Stomach (tissue), 8 donors: ENCODE measurements at regions not wholly inside any gene's neighbourhood (a gene's known extent, or its start where the extent isn't known, plus 50 kb on each side); places are given as distances from the start of the nearest gene placed in this dataset.

Experiments used
- DNase-seq, 2 donors: peaks; one replicate each; pipeline versions ENCODE4 v3.0.0 to v3.0.0-alpha.2; 2013 to 2019
- H3K27ac ChIP-seq, 5 donors: fragments of 200-600 bp in 4 of 5; sonication (generic) in 4 of 5; one replicate each; pipeline ENCODE4 v1.5.1; 2013 to 2019; ENCODE audit warnings: mild to moderate bottlenecking in 1 of 5, moderate library complexity in 1 of 5
- H3K27me3 ChIP-seq, 3 donors: fragments of 200-600 bp; sonication (generic); one replicate each; pipeline ENCODE4 v1.5.1; 2017 to 2019; ENCODE audit warnings: mixed run types in 1 of 3
- H3K36me3 ChIP-seq, 4 donors: fragments of 200-600 bp; sonication (generic); 1 replicate in 3 of 4; 2 replicates in 1 of 4; pipeline ENCODE4 v1.5.1; 2016 to 2019
- H3K4me1 ChIP-seq, 4 donors: fragments of 200-600 bp; sonication (generic); one replicate each; pipeline ENCODE4 v1.5.1; 2016 to 2019
- H3K4me3 ChIP-seq, 4 donors: fragments of 200-600 bp; sonication (generic) in 3 of 4; one replicate each; pipeline ENCODE4 v1.5.1; 2016 to 2019; ENCODE audit warnings: mild to moderate bottlenecking in 1 of 4
- H3K9me3 ChIP-seq, 4 donors: fragments of 200-600 bp; sonication (generic); one replicate each; pipeline ENCODE4 v1.5.1; 2016 to 2019
- EP300 ChIP-seq: sonication (generic); formaldehyde crosslinking; IDR thresholded peaks from one replicate; pipeline ENCODE4 v1.6.1; 2017; ENCODE audit warnings: antibody characterized with exemption
- POLR2A ChIP-seq, 4 donors: fragments of 450-650 bp; IDR thresholded peaks; one replicate each; pipeline ENCODE4 v1.6.1; 2016; ENCODE audit warnings: antibody characterized with exemption in 4 of 4, control low read depth in 2 of 4, mild to moderate bottlenecking in 1 of 4, moderate library complexity in 1 of 4
- POLR2AphosphoS5 ChIP-seq, 3 donors: sonication (generic); formaldehyde crosslinking; IDR thresholded peaks; one replicate each; pipeline ENCODE4 v1.6.1; 2016; ENCODE audit warnings: antibody characterized with exemption in 3 of 3
- WGBS, 5 donors: extraction: QIAGEN DNeasy Blood & Tissue Kit in 3 of 5; methylation state at CpG; one replicate each; pipeline versions ENCODE4 v1.1.5 to v1.1.7; 2013 to 2018; 5-methylcytosine and 5-hydroxymethylcytosine counted together
- intact Hi-C: fragments of 100-400 bp; cut with DNase I; formaldehyde crosslinking; loops from one replicate; pipeline ENCODE4 v1.15.1; 2023; ENCODE audit warnings: low total_unique reads
- TF ChIP-seq, protein P1 (sequence below), 7 experiments: fragments of 450-650 bp in 4 of 7; fragments of 200-600 bp in 3 of 7; sonication (generic) in 3 of 7; IDR thresholded peaks; one replicate each; pipeline ENCODE4 v1.5.1; 2016 to 2019; ENCODE audit warnings: antibody characterized with exemption in 7 of 7, control low read depth in 2 of 7, mild to moderate bottlenecking in 1 of 7
- donor health status: healthy with polysubstance abuse.
- donor health status: Bipolar disorder and iron deficiency.
- donor health status: healthy.

DNA sequence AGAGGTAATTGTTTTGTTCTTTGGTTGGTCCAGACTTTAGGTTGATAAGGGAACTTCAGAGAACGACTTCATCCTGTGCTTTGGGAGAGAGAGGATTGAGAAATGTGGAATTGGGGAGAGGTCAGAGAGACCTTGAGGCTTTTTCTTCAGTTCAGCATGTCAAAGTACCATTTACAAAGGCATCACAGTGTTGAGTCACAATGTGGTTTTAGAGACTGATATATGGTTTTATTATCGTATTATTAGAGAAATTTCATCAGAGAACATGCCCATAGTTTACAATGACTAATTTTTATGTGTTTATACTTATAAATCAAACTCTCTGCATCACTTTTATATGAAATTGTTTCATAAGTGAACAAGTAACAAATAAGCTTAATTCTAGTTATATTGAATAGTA, 626.6 kb downstream of the DSC3 start:
- no peaks in the 10 kb centered on the region for H3K36me3 ChIP-seq

DNA sequence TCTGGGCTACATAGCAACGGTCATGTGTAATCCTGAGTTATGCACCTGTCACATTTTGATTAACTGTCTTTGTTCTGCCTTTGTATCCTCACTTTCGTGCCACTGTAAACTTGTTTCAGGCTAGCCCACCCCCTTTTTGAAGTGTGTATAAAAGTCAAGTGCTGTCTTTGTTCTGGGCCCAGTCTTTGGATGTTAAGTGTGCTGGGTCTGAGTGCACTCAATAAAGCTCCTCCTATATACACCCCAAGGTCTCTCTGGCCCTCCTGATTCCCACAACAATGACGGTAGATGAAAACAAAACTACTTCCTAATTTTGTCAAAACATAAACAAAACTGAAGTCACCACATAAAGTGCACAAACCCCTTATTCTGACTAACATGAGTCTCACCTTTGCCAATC, 633.4 kb downstream of the DSC3 start:
- no peak for DNase-seq
- WGBS, 5 donors: 47 to 65% (median 56%) methylated on average over 3 of the region's 3 CpGs
- peaks cover 0 to 14% (median 5%) of the 10 kb centered on the region in 4 donors for H3K9me3 ChIP-seq
- no peak for TF ChIP-seq EP300
- TF ChIP-seq POLR2A (IDR thresholded peaks at IDR 0.05): no peak
- TF ChIP-seq POLR2AphosphoS5 (IDR thresholded peaks at IDR 0.05): no peak
- TF ChIP-seq, protein P1, sequence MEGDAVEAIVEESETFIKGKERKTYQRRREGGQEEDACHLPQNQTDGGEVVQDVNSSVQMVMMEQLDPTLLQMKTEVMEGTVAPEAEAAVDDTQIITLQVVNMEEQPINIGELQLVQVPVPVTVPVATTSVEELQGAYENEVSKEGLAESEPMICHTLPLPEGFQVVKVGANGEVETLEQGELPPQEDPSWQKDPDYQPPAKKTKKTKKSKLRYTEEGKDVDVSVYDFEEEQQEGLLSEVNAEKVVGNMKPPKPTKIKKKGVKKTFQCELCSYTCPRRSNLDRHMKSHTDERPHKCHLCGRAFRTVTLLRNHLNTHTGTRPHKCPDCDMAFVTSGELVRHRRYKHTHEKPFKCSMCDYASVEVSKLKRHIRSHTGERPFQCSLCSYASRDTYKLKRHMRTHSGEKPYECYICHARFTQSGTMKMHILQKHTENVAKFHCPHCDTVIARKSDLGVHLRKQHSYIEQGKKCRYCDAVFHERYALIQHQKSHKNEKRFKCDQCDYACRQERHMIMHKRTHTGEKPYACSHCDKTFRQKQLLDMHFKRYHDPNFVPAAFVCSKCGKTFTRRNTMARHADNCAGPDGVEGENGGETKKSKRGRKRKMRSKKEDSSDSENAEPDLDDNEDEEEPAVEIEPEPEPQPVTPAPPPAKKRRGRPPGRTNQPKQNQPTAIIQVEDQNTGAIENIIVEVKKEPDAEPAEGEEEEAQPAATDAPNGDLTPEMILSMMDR (IDR thresholded peaks at IDR 0.05): no peak
- no peaks in the 10 kb centered on the region for H3K36me3 ChIP-seq
- H3K4me1 ChIP-seq: no peaks in the 10 kb centered on the region
- H3K27me3 ChIP-seq: no peaks in the 10 kb centered on the region
- H3K27ac ChIP-seq: no peak overlapping the region
- H3K4me3 ChIP-seq: no peak overlapping the region
- intact Hi-C loops: no loop called here

More for the DNA sequence above, 626.6 kb downstream of the DSC3 start:
- Histone ChIP-seq H3K27ac (no peak overlapping the region), H3K9me3 (peaks cover 0 to 15% (median 5%) of the 10 kb centered on the region in 4 donors), H3K4me1 (no peaks in the 10 kb centered on the region), H3K4me3 (no peak overlapping the region), H3K27me3 (no peaks in the 10 kb centered on the region)
- 44 to 59% (median 54%) methylated on average over 2 of the region's 2 CpGs for WGBS, 5 donors
- DNase-seq: no peak
- intact Hi-C loops: no loop called here
- TF ChIP-seq POLR2A (IDR thresholded peaks at IDR 0.05) (no peak), EP300 (no peak), POLR2AphosphoS5 (IDR thresholded peaks at IDR 0.05) (no peak)
- TF ChIP-seq, protein P1 (IDR thresholded peaks at IDR 0.05): no peak

DNA sequence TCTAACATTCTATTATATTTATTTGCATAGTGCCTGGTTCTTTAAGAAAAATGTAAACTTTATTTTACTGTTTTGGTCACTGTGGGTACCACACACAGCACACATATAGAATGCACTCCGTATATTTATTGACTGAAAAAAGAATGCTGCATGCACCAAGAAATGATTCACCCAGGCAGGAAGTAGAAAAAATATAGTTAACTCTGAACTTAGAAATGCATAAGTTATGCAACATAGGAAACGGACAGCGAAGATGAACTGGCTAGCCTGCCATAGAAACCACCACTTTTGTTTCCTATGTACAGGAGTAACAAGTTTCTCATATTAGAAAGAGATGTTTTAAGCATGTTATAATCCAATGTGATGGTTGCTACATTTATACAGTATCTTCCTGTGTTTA, 635.8 kb downstream of the DSC3 start:
- peaks cover 0 to 14% (median 4%) of the 10 kb centered on the region in 4 donors for H3K9me3 ChIP-seq
- H3K4me1 ChIP-seq: no peaks in the 10 kb centered on the region
- no peak overlapping the region for H3K4me3 ChIP-seq
- no peaks in the 10 kb centered on the region for H3K36me3 ChIP-seq
- DNase-seq: no peak
- no peak overlapping the region for H3K27ac ChIP-seq
- intact Hi-C loops: no loop called here
- TF ChIP-seq, protein P1 (IDR thresholded peaks at IDR 0.05): no peak
- TF ChIP-seq POLR2A (IDR thresholded peaks at IDR 0.05): no peak
- TF ChIP-seq POLR2AphosphoS5 (IDR thresholded peaks at IDR 0.05): no peak
- no peak for TF ChIP-seq EP300
- WGBS, 5 donors: 58 to 75% (median 70%) methylated on average over 3 of the region's 3 CpGs
- H3K27me3 ChIP-seq: no peaks in the 10 kb centered on the region

DNA sequence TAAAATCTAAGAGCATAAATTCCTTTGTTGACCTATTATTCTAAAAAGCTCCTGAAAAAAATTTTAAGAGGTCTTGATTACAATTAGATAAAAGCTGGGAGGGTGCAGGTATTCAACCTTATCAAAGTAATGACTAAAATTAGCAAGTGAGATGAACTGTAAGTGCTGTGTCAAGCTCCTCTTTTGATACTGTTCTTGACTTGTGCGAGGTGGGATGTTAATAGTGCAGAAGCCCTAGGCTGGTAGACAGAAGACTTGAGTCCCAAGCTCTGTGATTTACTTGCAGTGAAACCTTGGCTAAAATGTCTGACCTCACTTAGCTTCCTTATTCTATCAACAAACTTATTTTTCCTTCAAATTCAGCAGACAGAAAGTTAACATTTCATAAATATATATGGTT, 637.5 kb downstream of the DSC3 start:
- Histone ChIP-seq H3K27ac (no peak overlapping the region), H3K9me3 (peaks cover 0 to 12% (median 2%) of the 10 kb centered on the region in 4 donors), H3K36me3 (no peaks in the 10 kb centered on the region), H3K27me3 (no peaks in the 10 kb centered on the region), H3K4me1 (no peaks in the 10 kb centered on the region), H3K4me3 (no peak overlapping the region)
- TF ChIP-seq, protein P1 (IDR thresholded peaks at IDR 0.05): no peak
- TF ChIP-seq POLR2A (IDR thresholded peaks at IDR 0.05): no peak
- TF ChIP-seq EP300: no peak
- DNase-seq: no peak
- 65 to 90% (median 72%) methylated on average over 1 of the region's 1 CpG for WGBS, 5 donors
- intact Hi-C loops: no loop called here
